Omental fat pad (tissue), 3 donors: ENCODE measurements at regions not wholly inside any gene's neighbourhood (a gene's known extent, or its start where the extent isn't known, plus 50 kb on each side); places are given as distances from the start of the nearest gene placed in this dataset.

ENCODE experiments used
- ATAC-seq: fragments of 150-250 bp; one replicate; pipeline ENCODE4 v1.9.1; 2016; ENCODE audit warnings: mild to moderate bottlenecking, moderate library complexity; ENCODE audit not compliant: low FRiP score
- DNase-seq: peaks from one replicate; pipeline ENCODE4 v3.0.0-alpha.2; 2019; ENCODE audit warnings: low spot score
- TF ChIP-seq, protein P1 (sequence below), 3 donors: fragments of 450-650 bp; IDR thresholded peaks; one replicate each; pipeline ENCODE4 v1.5.1; 2016 to 2017; ENCODE audit warnings: antibody characterized with exemption in 3 of 3, mild to moderate bottlenecking in 3 of 3, moderate library complexity in 2 of 3

DNA sequence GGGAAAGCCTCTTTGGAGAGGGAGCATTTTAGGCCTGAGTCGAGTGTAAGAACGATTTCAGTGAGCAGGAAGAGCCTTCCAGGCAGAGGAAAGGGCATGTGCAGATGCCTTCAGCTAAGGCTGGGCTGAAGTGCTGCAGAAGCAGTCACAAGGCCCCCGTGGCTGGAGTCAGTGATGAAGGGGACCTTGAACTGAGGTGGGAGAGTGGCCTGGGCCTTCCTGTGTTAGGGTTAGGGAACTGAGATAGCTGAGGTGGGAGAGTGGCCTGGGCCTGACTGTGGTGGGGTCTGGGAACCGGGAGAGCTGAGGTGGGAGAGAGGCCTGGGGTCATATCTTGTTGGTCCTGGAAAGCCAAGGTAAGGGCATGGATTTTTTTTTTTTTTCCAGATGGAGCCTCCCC is 50.9 kb upstream of the ETV3 start:
- ATAC-seq (no peak), DNase-seq (no peak)
- TF ChIP-seq, protein P1, sequence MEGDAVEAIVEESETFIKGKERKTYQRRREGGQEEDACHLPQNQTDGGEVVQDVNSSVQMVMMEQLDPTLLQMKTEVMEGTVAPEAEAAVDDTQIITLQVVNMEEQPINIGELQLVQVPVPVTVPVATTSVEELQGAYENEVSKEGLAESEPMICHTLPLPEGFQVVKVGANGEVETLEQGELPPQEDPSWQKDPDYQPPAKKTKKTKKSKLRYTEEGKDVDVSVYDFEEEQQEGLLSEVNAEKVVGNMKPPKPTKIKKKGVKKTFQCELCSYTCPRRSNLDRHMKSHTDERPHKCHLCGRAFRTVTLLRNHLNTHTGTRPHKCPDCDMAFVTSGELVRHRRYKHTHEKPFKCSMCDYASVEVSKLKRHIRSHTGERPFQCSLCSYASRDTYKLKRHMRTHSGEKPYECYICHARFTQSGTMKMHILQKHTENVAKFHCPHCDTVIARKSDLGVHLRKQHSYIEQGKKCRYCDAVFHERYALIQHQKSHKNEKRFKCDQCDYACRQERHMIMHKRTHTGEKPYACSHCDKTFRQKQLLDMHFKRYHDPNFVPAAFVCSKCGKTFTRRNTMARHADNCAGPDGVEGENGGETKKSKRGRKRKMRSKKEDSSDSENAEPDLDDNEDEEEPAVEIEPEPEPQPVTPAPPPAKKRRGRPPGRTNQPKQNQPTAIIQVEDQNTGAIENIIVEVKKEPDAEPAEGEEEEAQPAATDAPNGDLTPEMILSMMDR (IDR thresholded peaks at IDR 0.05) = no peak
